HG03439 (cell line): ENCODE measurements at regions not wholly inside any gene's neighbourhood (a gene's known extent, or its start where the extent isn't known, plus 50 kb on each side); places are given as distances from the start of the nearest gene placed in this dataset.
A peak's percentile ranks its signal among the peaks of the same experiment; 100 is the strongest.

ENCODE experiments used
- ATAC-seq: cut with Tn5 transposase; IDR thresholded peaks from one replicate; pipeline ENCODE4 v1.9.1; 2021; ENCODE audit warnings: mild to moderate bottlenecking, moderate library complexity; ENCODE audit not compliant: unreplicated experiment

GRCh38 chr2:195319548-195320412 is 337.2 kb upstream of the SLC39A10 start:
- ATAC-seq: no peak

GRCh38 chr2:195319112-195319460 is 337.9 kb upstream of the SLC39A10 start:
- no peak for ATAC-seq

GRCh38 chr2:195318440-195319111 is 338.4 kb upstream of the SLC39A10 start:
- ATAC-seq: peak; percentile 49

GRCh38 chr2:195317550-195317949 is 339.5 kb upstream of the SLC39A10 start:
- ATAC-seq: no peak

DNA sequence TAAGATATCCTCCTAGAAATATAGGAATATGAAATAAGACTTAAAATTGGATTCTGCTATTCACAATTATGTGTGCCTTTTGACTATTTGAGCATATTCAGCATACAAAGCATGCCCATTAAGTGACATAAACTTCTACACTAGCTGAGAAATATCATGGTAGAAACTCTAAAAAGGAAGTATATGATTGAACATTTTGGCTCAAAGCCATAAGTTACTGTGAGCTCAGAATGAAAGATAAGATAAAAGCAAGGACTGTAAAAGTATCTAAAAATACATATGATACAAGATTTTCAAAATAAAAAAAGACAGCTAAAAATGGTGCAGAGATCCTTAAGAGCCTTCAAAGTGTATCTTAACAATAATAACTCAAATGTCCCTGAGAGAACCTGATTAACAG is 340.5 kb upstream of the SLC39A10 start:
- ATAC-seq: no peak

- no peak for ATAC-seq
Observed at GRCh38 chr2:195313962-195314361, 343.1 kb upstream of the SLC39A10 start.

- no peak for ATAC-seq
Observed at GRCh38 chr2:195312662-195313061, 344.4 kb upstream of the SLC39A10 start.

- no peak for ATAC-seq
Observed at GRCh38 chr2:195308163-195308562, 348.9 kb upstream of the SLC39A10 start.

DNA sequence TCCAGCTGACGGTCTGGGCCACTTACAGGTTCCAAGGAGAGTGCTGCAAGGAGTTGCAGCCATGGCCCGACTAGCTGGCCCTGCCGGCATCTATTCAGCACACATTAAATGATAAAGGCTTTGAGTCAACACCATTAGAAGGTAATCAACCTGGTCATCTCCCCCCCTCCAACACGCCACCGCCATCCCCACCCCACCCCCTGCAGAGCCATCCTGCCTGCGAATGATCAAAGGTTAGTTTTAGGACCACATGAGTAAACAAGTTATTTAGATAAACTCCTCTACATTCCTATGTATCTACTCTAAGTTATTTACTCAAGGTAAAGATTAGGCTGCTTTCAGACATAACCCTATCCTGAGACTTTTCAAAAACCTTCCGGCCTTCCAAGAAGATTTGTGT is 349.3 kb upstream of the SLC39A10 start:
- ATAC-seq: no peak

GRCh38 chr2:195304310-195304709 is 352.7 kb upstream of the SLC39A10 start:
- ATAC-seq: no peak

DNA sequence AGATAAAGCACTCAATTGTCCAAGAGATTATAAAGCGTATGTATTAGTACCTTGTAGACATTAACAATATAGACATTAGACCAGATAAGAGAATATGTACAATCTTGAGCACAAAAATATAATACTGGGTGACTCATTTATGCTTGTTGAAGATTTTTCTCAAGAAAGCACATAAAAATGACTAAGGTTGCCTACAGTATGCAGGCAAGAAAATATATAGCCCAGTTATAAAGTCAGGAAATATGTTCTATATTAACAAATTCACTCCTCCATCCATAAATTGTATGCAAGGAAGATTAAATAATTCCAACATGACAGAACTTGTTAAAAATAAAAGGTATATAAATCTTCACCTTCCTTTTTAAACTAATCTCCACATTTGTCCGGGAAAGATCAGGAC is 356.4 kb upstream of the SLC39A10 start:
- no peak for ATAC-seq

- ATAC-seq: no peak
Observed at GRCh38 chr2:195299600-195299999, 357.4 kb upstream of the SLC39A10 start.

DNA sequence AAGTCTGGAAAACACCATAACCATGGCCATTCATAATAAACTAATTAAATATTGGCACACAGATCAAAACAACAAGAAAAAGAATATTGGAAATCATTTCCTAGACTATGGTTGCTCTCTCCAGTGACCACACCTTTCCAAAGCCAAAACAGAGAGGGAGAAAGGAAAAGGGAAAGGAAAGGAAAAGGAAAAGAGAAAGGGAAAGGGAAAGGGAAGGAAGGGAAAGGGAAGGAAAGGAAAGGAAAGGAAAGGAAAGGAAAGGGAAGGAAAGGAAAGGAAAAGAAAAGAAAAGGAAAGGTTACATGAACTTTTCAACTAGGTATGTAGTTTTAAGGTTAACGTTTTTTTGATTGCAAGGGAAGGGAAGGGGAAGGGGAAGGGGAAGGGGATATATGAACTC is 360.5 kb upstream of the SLC39A10 start:
- no peak for ATAC-seq

- ATAC-seq: no peak
Observed at GRCh38 chr2:195289081-195289480, 367.9 kb upstream of the SLC39A10 start.

GRCh38 chr2:195279840-195280427 is 377.1 kb upstream of the SLC39A10 start:
- ATAC-seq: no peak

GRCh38 chr2:195270466-195271039 is 386.5 kb upstream of the SLC39A10 start:
- ATAC-seq: no peak

DNA sequence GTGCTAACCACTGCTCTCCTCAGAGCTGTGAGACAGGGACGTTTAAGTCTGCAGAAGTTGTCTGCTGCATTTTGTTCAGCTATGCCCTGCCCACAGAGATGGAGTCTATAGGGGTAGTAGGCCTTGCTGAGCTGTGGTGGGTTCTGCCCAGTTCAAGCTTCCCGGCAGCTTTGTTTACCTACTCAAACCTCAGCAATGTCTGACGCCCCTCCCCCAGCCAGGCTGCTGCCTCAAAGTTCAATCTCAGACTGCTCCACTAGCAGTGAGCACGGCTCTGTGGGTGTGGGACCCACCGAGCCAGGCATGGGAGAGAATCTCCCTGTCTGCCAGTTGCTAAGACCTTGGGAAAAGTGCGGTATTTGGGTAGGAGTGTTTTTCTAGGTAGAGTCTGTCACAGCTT is 387.8 kb upstream of the SLC39A10 start:
- no peak for ATAC-seq

DNA sequence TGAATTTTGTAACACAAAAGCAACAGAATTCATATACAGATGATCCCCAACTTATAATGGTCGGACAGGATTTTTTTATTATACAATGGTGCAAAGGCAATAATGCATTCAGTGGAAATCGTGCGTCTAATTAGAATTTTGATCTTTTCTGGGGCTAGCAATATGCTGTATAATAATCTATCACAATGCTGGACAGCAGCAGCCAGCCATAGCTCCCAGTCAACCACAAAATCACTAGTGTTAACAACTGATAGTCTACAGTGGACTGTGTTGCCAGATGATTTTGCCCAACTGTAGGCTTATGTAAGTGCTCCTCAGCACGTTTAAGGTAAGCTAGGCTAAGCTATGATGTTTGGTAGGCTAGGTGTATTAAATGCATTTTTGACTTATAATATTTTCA is 399.0 kb upstream of the SLC39A10 start:
- ATAC-seq: no peak

GRCh38 chr2:195252018-195252417 is 405.0 kb upstream of the SLC39A10 start:
- no peak for ATAC-seq

GRCh38 chr2:195251214-195251613 is 405.8 kb upstream of the SLC39A10 start:
- no peak for ATAC-seq

GRCh38 chr2:195238826-195239225 is 418.2 kb upstream of the SLC39A10 start:
- no peak for ATAC-seq

DNA sequence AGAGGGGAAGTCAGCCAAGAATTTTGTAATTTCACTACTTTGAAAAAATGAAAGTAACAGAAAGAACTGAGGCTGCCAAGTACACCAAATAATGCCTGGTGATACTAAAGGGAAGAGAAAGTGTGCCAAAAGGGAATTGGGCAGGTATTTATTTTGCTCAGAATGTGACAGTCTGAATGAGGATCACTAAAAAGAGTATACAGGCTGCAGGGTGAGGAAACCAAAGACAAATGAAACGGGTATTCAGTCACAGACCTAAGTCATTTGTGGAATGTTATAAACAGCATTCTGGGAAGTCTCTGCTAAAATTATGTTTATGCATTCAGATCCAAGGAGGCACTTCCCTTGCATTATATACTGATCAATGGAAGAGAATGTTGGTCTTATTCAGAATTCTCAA is 418.6 kb upstream of the SLC39A10 start:
- no peak for ATAC-seq
